Glomerular endothelial cell (primary cell): ENCODE measurements at regions not wholly inside any gene's neighbourhood (a gene's known extent, or its start where the extent isn't known, plus 50 kb on each side); places are given as distances from the start of the nearest gene placed in this dataset.

Experiments
- DNase-seq: peaks from one replicate; pipeline ENCODE4 v3.0.0-alpha.2; 2011; ENCODE audit warnings: low read depth, low spot score; ENCODE audit errors: extremely low read depth

GRCh38 chr2:220192994-220193753 lies 565.7 kb downstream of the SLC4A3 start:
- no peak for DNase-seq

- DNase-seq: no peak
These were observed 567.5 kb downstream of the SLC4A3 start for GRCh38 chr2:220194630-220195584.

GRCh38 chr2:220198896-220199295 lies 571.5 kb downstream of the SLC4A3 start:
- DNase-seq: no peak

GRCh38 chr2:220202066-220202465 lies 574.6 kb downstream of the SLC4A3 start:
- DNase-seq: no peak

GRCh38 chr2:220209093-220209492 lies 581.7 kb downstream of the SLC4A3 start:
- no peak for DNase-seq

GRCh38 chr2:220209751-220210150 lies 582.3 kb downstream of the SLC4A3 start:
- DNase-seq: no peak

- DNase-seq: no peak
These were observed 585.1 kb downstream of the SLC4A3 start for GRCh38 chr2:220212296-220213080.

GRCh38 chr2:220215785-220216184 lies 588.4 kb downstream of the SLC4A3 start:
- no peak for DNase-seq

GRCh38 chr2:220219371-220219770 lies 591.9 kb downstream of the SLC4A3 start:
- no peak for DNase-seq

GRCh38 chr2:220220009-220220408 lies 592.6 kb downstream of the SLC4A3 start:
- DNase-seq: no peak

GRCh38 chr2:220221992-220222391 lies 594.6 kb downstream of the SLC4A3 start:
- no peak for DNase-seq

GRCh38 chr2:220224691-220225543 lies 597.5 kb downstream of the SLC4A3 start:
- no peak for DNase-seq

GRCh38 chr2:220226076-220226475 lies 598.6 kb downstream of the SLC4A3 start:
- no peak for DNase-seq

GRCh38 chr2:220226546-220226945 lies 599.1 kb downstream of the SLC4A3 start:
- DNase-seq: no peak

GRCh38 chr2:220227266-220227920 lies 600.0 kb downstream of the SLC4A3 start:
- DNase-seq: no peak

GRCh38 chr2:220228310-220229006 lies 601.0 kb downstream of the SLC4A3 start:
- no peak for DNase-seq

- DNase-seq: no peak
These were observed 613.2 kb downstream of the SLC4A3 start for GRCh38 chr2:220240641-220241040.

GRCh38 chr2:220241423-220241822 lies 614.0 kb downstream of the SLC4A3 start:
- no peak for DNase-seq

GRCh38 chr2:220243571-220243970 lies 616.1 kb downstream of the SLC4A3 start:
- DNase-seq: no peak
